ENCODE measurements at regions not wholly inside any gene's neighbourhood (a gene's known extent, or its start where the extent isn't known, plus 50 kb on each side); places are given as distances from the start of the nearest gene placed in this dataset.

GRCh38 chr6:126513198-126513597 lies 173.3 kb downstream of the CENPW start:
- H3K4ac ChIP-seq (ENCODE audit: low read depth, low read length) = no peak overlapping the region
- no peak overlapping the region for H3K9ac ChIP-seq (ENCODE audit: low read depth, low read length)
- no peak overlapping the region for H2AK9ac ChIP-seq (replicated peaks; ENCODE audit: low read depth, low read length, poor library complexity)
- no peaks in the 10 kb centered on the region for H3K79me1 ChIP-seq (ENCODE audit: low read depth in 1 of 2, low read length in 2 of 2)
- DNase-seq (no peak), ATAC-seq (ENCODE audit: low read depth) (no peak)
- H2AK5ac ChIP-seq (ENCODE audit: low read depth, low read length) = no peak overlapping the region
- no peak overlapping the region for H2BK15ac ChIP-seq (ENCODE audit: low read depth, low read length)
- dilution Hi-C loops (cut with HindIII; ENCODE audit: low sequenced_read_pairs, unreplicated experiment) = no loop called here
- POLR2A ChIA-PET (ENCODE audit: unreplicated experiment) = no interaction called here
- H3K9me3 ChIP-seq (ENCODE audit: control insufficient read depth, insufficient read depth, low read length) = no peaks in the 10 kb centered on the region
- H4K8ac ChIP-seq (ENCODE audit: low read depth in 2 of 2, low read length in 2 of 2) = no peak overlapping the region
- no peak overlapping the region for H2BK20ac ChIP-seq (ENCODE audit: low read depth, low read length)
- TF ChIP-seq SMC3 (IDR thresholded peaks at IDR 0.05; ENCODE audit: low read depth, low read length) (no peak), BHLHE40 (IDR thresholded peaks at IDR 0.05; ENCODE audit: low read depth, low read length) (no peak), FOS (IDR thresholded peaks at IDR 0.05; ENCODE audit: low read depth, low read length) (no peak), CEBPB (IDR thresholded peaks at IDR 0.05; ENCODE audit: low read depth, low read length) (no peak), RFX5 (IDR thresholded peaks at IDR 0.05; ENCODE audit: low read depth, low read length) (no peak), RAD21 (IDR thresholded peaks at IDR 0.05; ENCODE audit: low read length) (no peak), CHD1 (IDR thresholded peaks at IDR 0.05; ENCODE audit: low read depth, low read length) (no peak), NFE2L2 (IDR thresholded peaks at IDR 0.05; ENCODE audit: low read depth, low read length) (no peak), MXI1 (IDR thresholded peaks at IDR 0.05; ENCODE audit: borderline replicate concordance, low read depth, low read length) (no peak), CTCF (conservative IDR thresholded peaks at IDR 0.05; ENCODE audit: low read depth, low read length) (no peak), RCOR1 (IDR thresholded peaks at IDR 0.05; ENCODE audit: insufficient replicate concordance, low read length) (no peak), MAFK (IDR thresholded peaks at IDR 0.05; ENCODE audit: low read depth, low read length) (no peak), ELK1 (IDR thresholded peaks at IDR 0.05; ENCODE audit: borderline replicate concordance, low read depth, low read length) (no peak), USF2 (IDR thresholded peaks at IDR 0.05; ENCODE audit: low read depth, low read length) (no peak), POLR2A (IDR thresholded peaks at IDR 0.05; ENCODE audit: low read depth, low read length) (no peak), MAZ (IDR thresholded peaks at IDR 0.05; ENCODE audit: borderline replicate concordance, low read depth, low read length) (no peak)
- in situ Hi-C loops (cut with MboI; ENCODE audit: low sequenced_read_pairs) = no loop called here
- H3K4me3 ChIP-seq (ENCODE audit: insufficient read depth, low read depth, low read length) = no peak overlapping the region
- no peaks in the 10 kb centered on the region for H4K20me1 ChIP-seq (ENCODE audit: insufficient read depth, low read length)
- no peak overlapping the region for H3K23ac ChIP-seq (ENCODE audit: low read depth, low read length)
- 60% methylated on average over 1 of the region's 1 CpG; no CpG with 5 or more reads in 1 of the 2 experiments for WGBS, 2 experiments (ENCODE audit: extremely low coverage in 2 of 2, insufficient read length in 1 of 2)
- no peak overlapping the region for H3K56ac ChIP-seq (ENCODE audit: extremely low read depth, insufficient read depth, low read length)
- H3K27me3 ChIP-seq (ENCODE audit: control insufficient read depth, insufficient read depth, low read length) = no peaks in the 10 kb centered on the region
- H3K36me3 ChIP-seq (ENCODE audit: control insufficient read depth, insufficient read depth, low read length) = no peaks in the 10 kb centered on the region
- H3K18ac ChIP-seq (ENCODE audit: low read depth, low read length) = no peak overlapping the region
- no peaks in the 10 kb centered on the region for H3K4me1 ChIP-seq (ENCODE audit: control insufficient read depth, insufficient read depth, low read length)
- CTCF ChIA-PET = no interaction called here
- H3K4me2 ChIP-seq (ENCODE audit: low read depth, low read length) = no peak overlapping the region
- no TSS peak for BruUV-seq (replicated peaks)
- H4K91ac ChIP-seq (ENCODE audit: insufficient read depth, low read depth, low read length) = no peak overlapping the region
- no peak overlapping the region for H2AFZ ChIP-seq (replicated peaks; ENCODE audit: low read length, poor library complexity)
- intact Hi-C loops (cut with micrococcal nuclease) = no loop called here
- no peak overlapping the region for H2BK120ac ChIP-seq (ENCODE audit: low read depth, low read length)
- H3K27ac ChIP-seq (ENCODE audit: insufficient read depth, low read length) = no peak overlapping the region
- no peak overlapping the region for H2BK5ac ChIP-seq (ENCODE audit: low read depth, low read length, poor library complexity, severe bottlenecking)
- no peak overlapping the region for H4K5ac ChIP-seq (ENCODE audit: low read depth, low read length)
- no peaks in the 10 kb centered on the region for H3K9me1 ChIP-seq (ENCODE audit: insufficient read depth, low read length)
- no peak overlapping the region for H3K14ac ChIP-seq (replicated peaks; ENCODE audit: low read depth, low read length)
